ENCODE measurements at regions not wholly inside any gene's neighbourhood (a gene's known extent, or its start where the extent isn't known, plus 50 kb on each side); places are given as distances from the start of the nearest gene placed in this dataset.

DNA sequence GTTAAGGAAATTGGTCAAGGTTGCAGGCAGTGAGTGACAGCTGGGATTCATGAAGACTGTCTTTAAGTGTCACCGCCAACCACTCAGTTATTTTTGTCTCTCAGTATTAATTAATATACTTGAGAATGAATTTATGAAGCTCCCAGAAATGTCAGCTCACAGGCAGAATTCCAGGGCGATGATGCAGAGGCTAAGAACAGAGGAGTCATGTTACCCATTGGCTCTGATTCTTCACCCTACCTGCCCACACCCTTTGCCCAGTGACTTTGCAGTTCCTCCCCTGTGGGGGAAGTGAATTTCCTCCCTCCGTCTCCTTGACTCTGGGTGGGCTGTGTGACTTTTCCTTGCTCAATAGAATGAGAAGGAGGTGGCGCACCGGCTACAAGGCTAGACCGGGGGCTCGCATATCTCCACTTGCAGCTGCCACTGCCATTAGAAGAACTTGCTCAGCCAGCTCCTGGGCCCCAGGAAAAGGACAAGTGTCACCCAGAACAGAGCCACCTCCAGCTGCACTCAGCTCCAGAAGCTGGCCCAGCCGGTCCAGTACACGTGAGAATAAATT is 157.1 kb upstream of the PRKCQ start:
- Histone ChIP-seq H3K9ac (ENCODE audit: low read length) (no peak overlapping the region), H3K4me3 (ENCODE audit: low read length) (no peak overlapping the region), H3K36me3 (ENCODE audit: control insufficient read depth, insufficient read depth, low read length) (no peaks in the 10 kb centered on the region), H3K4me1 (ENCODE audit: control insufficient read depth, insufficient read depth, low read length) (peaks cover 3% of the 10 kb centered on the region), H3K27me3 (ENCODE audit: control insufficient read depth, insufficient read depth, low read length) (no peaks in the 10 kb centered on the region), H3K27ac (ENCODE audit: low read depth, low read length) (no peak overlapping the region)

DNA sequence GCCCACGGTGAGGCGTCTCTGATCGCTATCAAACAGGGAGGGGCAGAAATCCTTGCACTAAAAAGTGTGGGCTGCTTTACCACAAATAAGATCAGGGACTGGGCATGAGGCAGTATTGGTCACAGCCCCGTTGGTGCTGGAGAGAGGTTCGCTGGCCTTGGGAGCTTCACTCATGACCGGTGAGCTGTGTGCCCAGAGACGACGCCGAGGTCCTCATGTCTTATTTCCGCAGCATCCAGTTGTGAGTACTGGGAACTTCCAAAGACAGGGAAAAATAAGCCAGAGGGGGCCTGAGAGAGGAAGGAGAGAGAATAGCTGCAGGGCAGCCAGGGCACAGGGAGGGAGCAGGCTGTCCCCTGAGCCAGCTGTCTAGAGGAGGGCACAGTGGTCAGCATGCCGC is 154.2 kb upstream of the PRKCQ start:
- Histone ChIP-seq H3K4me1 (ENCODE audit: control insufficient read depth, insufficient read depth, low read length) (peaks cover 3% of the 10 kb centered on the region), H3K4me3 (ENCODE audit: low read length) (no peak overlapping the region), H3K36me3 (ENCODE audit: control insufficient read depth, insufficient read depth, low read length) (no peaks in the 10 kb centered on the region), H3K27me3 (ENCODE audit: control insufficient read depth, insufficient read depth, low read length) (no peaks in the 10 kb centered on the region), H3K27ac (ENCODE audit: low read depth, low read length) (no peak overlapping the region), H3K9ac (ENCODE audit: low read length) (no peak overlapping the region)

DNA sequence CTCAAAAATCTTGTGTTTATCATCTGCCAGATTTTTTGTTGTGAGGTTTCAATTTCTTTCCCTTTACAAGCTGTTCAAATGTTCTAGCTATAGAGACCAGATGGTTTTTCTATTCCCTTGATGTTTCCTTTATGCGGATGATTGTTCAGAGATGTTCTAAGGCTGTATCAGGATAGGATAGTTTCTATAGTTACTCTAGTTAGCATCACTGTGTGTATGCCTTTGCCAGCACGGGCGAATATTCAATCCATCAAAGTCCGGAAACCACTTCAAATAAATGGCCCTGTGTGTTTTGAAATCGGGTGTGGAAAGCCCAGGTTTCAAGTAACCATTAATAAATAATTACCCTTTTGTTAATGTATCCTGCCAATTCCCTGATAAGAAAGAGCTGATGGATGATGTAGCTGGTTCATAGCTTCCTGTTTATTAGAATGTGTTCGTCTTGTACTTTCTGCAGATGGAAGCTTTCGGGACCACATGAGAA is 149.8 kb upstream of the PRKCQ start:
- no peaks in the 10 kb centered on the region for H3K4me1 ChIP-seq (ENCODE audit: control insufficient read depth, insufficient read depth, low read length)
- H3K27me3 ChIP-seq (ENCODE audit: control insufficient read depth, insufficient read depth, low read length) = no peaks in the 10 kb centered on the region
- no peak overlapping the region for H3K4me3 ChIP-seq (ENCODE audit: low read length)
- H3K27ac ChIP-seq (ENCODE audit: low read depth, low read length) = no peak overlapping the region
- no peak overlapping the region for H3K9ac ChIP-seq (ENCODE audit: low read length)
- H3K36me3 ChIP-seq (ENCODE audit: control insufficient read depth, insufficient read depth, low read length) = no peaks in the 10 kb centered on the region

DNA sequence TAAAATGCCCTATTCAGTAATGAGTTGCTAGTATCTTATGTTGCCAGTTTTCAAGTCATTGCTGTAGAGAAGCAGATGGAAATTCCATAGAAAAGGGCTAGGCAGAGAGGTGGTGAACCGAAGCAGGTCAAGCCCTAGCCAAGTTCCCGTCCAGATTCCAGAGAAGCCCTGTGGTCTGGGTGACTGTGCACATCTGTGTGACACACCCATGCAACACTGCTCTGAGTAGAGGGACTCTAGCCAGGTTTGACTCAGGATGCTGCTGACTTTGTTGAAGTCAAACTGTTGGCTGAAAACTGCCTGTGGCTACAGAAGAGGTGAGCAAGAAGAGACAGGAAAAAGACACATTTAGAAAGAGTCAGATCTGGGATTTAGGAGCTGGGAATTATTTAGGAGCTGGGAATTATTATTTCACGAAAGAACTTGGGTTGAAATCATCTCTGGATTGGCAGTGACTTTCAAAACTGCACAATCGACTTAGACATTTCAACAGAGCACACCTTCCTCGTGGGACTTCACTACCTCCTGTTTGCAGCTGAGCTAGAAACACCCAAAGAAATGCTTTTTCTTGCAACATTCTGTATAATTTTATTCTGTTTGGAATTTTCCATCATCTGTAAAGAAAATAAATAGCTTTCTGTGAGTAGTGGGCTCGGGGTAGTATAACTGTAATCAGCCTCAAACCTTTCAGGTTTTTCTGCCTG is 149.1 kb upstream of the PRKCQ start:
- H3K9ac ChIP-seq (ENCODE audit: low read length) = no peak overlapping the region
- no peak overlapping the region for H3K4me3 ChIP-seq (ENCODE audit: low read length)
- no peak overlapping the region for H3K27ac ChIP-seq (ENCODE audit: low read depth, low read length)
- no peaks in the 10 kb centered on the region for H3K27me3 ChIP-seq (ENCODE audit: control insufficient read depth, insufficient read depth, low read length)
- no peaks in the 10 kb centered on the region for H3K36me3 ChIP-seq (ENCODE audit: control insufficient read depth, insufficient read depth, low read length)
- H3K4me1 ChIP-seq (ENCODE audit: control insufficient read depth, insufficient read depth, low read length) = no peaks in the 10 kb centered on the region

DNA sequence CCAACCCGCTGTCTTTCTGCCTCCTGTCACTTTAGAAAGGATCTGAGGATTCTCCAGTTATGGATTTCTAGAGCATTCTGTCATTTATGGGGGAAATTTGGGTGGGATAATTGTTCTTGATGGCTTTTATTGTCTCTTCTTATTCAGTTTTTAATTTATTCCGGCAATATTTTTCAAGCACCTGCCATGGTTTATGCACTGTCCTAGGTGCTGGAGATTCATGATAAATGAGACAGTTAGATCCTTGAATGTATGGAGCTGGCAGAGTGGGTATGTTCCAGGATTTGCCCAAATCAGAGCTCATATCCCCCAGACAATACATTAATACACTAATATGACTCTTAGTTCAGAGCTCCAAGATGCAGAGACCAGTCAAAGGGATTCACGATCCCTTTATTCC is 146.8 kb upstream of the PRKCQ start:
- no peaks in the 10 kb centered on the region for H3K4me1 ChIP-seq (ENCODE audit: control insufficient read depth, insufficient read depth, low read length)
- H3K27ac ChIP-seq (ENCODE audit: low read depth, low read length) = no peak overlapping the region
- no peak overlapping the region for H3K4me3 ChIP-seq (ENCODE audit: low read length)
- H3K9ac ChIP-seq (ENCODE audit: low read length) = no peak overlapping the region
- H3K36me3 ChIP-seq (ENCODE audit: control insufficient read depth, insufficient read depth, low read length) = no peaks in the 10 kb centered on the region
- no peaks in the 10 kb centered on the region for H3K27me3 ChIP-seq (ENCODE audit: control insufficient read depth, insufficient read depth, low read length)

DNA sequence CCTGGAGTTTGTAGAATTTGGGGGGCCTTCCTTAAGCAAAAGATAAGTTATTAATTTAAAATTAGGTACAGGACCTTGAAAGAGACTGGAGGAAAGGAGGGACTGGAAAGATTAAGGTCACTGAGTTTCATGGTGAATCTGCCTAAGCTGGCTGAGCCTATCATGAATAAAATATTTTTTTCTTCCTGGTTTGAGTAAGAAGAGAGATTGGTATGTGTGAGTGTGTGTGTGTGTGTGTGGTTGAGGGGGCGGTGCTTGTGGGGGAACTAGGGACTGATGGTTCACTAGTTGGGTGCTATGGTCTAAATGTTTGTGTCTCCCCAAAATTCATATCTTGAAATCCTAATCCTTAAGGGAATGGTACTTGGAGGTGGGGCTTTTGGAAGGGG is 142.5 kb upstream of the PRKCQ start:
- H3K27me3 ChIP-seq (ENCODE audit: control insufficient read depth, insufficient read depth, low read length) = no peaks in the 10 kb centered on the region

DNA sequence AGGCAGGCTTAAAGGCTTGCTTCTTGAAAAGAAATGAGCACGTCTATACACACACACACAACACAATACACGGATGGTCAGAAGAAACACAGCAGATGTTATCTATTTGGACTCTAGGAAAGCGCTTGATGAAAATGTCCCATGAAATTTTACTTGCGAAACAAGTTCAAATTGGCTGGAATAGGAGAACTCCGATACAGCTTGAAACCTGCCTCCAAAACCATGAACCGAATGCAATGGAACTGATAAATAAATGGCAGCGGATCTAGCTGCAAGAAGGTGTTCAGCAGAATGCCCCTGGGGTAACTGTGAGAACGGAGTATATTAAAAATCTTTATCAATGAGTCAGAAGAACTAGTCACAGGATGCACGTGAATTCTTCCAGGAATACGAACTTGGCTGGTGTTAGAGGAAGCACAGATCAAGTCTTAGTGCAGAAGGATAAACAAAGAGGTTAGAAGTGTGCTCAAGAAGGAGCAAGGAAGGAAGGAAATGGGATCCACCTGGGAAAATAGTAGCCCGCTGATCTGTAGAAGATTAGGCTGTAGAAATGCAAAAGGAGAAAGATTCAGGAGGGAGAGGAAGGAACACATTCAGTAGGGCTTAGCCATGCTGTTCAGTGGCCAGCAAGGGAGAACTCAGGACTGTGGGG is 142.0 kb upstream of the PRKCQ start:
- Histone ChIP-seq H3K27me3 (ENCODE audit: control insufficient read depth, insufficient read depth, low read length) (no peaks in the 10 kb centered on the region), H3K36me3 (ENCODE audit: control insufficient read depth, insufficient read depth, low read length) (no peaks in the 10 kb centered on the region), H3K9ac (ENCODE audit: low read length) (no peak overlapping the region), H3K4me3 (ENCODE audit: low read length) (no peak overlapping the region), H3K4me1 (ENCODE audit: control insufficient read depth, insufficient read depth, low read length) (no peaks in the 10 kb centered on the region), H3K27ac (ENCODE audit: low read depth, low read length) (peak overlapping the region; percentile 33)

More for the DNA sequence above, 142.5 kb upstream of the PRKCQ start:
- no peak overlapping the region for H3K9ac ChIP-seq (ENCODE audit: low read length)
- H3K36me3 ChIP-seq (ENCODE audit: control insufficient read depth, insufficient read depth, low read length) = no peaks in the 10 kb centered on the region
- peak overlapping the region; percentile 27 for H3K27ac ChIP-seq (ENCODE audit: low read depth, low read length)
- no peaks in the 10 kb centered on the region for H3K4me1 ChIP-seq (ENCODE audit: control insufficient read depth, insufficient read depth, low read length)
- H3K4me3 ChIP-seq (ENCODE audit: low read length) = no peak overlapping the region

DNA sequence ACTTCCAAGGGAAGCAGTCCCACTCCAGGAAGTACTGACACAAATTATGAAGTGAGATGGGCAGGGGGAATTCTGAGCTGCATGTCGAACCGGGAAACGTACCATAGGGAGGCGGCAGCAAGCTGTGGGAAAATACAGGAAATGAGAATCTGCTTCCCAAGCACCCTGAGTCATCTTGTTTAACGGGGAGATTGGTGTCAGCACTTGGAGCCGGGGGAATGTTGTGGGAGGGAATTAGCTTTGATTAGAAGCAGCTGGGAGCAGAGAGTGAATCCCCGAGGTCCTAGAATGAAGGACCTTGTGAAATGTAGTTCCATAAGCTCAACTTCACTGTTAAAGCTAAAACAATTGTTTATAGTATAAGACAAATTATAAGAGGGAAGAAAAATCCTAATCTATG is 141.4 kb upstream of the PRKCQ start:
- Histone ChIP-seq H3K36me3 (ENCODE audit: control insufficient read depth, insufficient read depth, low read length) (no peaks in the 10 kb centered on the region), H3K27me3 (ENCODE audit: control insufficient read depth, insufficient read depth, low read length) (no peaks in the 10 kb centered on the region), H3K4me1 (ENCODE audit: control insufficient read depth, insufficient read depth, low read length) (no peaks in the 10 kb centered on the region), H3K9ac (ENCODE audit: low read length) (no peak overlapping the region), H3K4me3 (ENCODE audit: low read length) (no peak overlapping the region), H3K27ac (ENCODE audit: low read depth, low read length) (peak overlapping the region; percentile 33)

DNA sequence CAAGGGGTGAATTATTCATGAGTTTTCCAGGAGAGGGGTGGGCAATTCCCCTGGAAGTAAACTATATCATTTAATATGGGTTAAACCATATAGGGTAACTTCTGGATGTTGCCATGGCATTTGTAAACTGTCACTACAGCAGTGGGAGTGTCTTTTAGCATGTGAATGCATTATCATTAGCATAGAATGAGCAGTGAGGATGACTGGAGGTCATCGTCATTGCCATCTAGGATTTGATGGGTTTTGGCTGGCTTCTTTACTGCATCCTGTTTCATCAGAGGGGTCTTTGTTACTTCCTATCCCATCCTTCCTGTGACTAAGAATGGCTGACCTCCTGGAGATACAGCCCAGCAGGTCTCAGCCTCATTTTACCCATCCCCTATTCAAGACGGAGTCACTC is 139.5 kb upstream of the PRKCQ start:
- Histone ChIP-seq H3K36me3 (ENCODE audit: control insufficient read depth, insufficient read depth, low read length) (no peaks in the 10 kb centered on the region), H3K27ac (ENCODE audit: low read depth, low read length) (no peak overlapping the region), H3K4me1 (ENCODE audit: control insufficient read depth, insufficient read depth, low read length) (no peaks in the 10 kb centered on the region), H3K27me3 (ENCODE audit: control insufficient read depth, insufficient read depth, low read length) (no peaks in the 10 kb centered on the region), H3K9ac (ENCODE audit: low read length) (no peak overlapping the region), H3K4me3 (ENCODE audit: low read length) (no peak overlapping the region)

DNA sequence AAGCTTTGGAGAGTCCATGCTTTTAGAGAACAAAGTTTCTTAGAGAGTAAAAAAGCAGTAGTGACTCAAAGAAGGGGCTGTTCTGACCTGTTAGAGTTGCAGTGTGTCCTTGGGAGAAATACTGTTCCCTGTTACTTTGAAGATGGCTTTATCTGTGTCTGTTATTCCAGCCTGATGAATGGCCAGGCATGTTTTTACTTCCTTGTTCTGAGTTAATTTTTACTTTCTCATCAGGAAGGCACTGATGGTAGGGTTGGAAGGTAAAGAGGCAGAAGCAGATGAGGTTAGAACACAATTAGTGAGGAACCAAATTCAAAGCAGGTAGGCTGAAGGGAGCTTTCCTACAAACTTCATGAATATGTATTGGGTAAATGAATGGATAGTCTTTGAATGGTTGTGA is 138.5 kb upstream of the PRKCQ start:
- Histone ChIP-seq H3K36me3 (ENCODE audit: control insufficient read depth, insufficient read depth, low read length) (no peaks in the 10 kb centered on the region), H3K27ac (ENCODE audit: low read depth, low read length) (no peak overlapping the region), H3K27me3 (ENCODE audit: control insufficient read depth, insufficient read depth, low read length) (no peaks in the 10 kb centered on the region), H3K4me1 (ENCODE audit: control insufficient read depth, insufficient read depth, low read length) (no peaks in the 10 kb centered on the region), H3K9ac (ENCODE audit: low read length) (no peak overlapping the region), H3K4me3 (ENCODE audit: low read length) (no peak overlapping the region)

DNA sequence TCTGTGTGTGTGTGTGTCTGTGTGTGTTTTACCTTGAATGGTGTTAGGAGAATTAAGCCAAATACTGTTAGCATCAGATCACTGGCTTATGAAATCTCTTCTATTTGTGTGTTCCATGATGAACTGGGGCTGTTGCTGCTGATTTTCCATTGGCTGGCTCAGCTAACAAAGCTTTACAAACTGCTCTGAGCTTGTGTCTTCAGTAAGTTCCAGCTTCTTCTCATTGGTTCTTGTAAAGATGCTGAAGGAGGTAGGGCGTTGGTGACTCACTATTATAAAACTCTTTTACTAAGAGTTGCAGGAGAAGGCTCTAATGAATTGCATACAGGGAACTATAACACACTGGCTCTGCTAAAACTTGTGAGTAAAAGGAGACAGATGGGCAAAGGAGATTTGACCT is 136.4 kb upstream of the PRKCQ start:
- H3K36me3 ChIP-seq (ENCODE audit: control insufficient read depth, insufficient read depth, low read length) = no peaks in the 10 kb centered on the region
- no peaks in the 10 kb centered on the region for H3K4me1 ChIP-seq (ENCODE audit: control insufficient read depth, insufficient read depth, low read length)
- H3K27me3 ChIP-seq (ENCODE audit: control insufficient read depth, insufficient read depth, low read length) = no peaks in the 10 kb centered on the region
- peak overlapping the region; percentile 57 for H3K27ac ChIP-seq (ENCODE audit: low read depth, low read length)
- H3K4me3 ChIP-seq (ENCODE audit: low read length) = no peak overlapping the region
- H3K9ac ChIP-seq (ENCODE audit: low read length) = no peak overlapping the region

DNA sequence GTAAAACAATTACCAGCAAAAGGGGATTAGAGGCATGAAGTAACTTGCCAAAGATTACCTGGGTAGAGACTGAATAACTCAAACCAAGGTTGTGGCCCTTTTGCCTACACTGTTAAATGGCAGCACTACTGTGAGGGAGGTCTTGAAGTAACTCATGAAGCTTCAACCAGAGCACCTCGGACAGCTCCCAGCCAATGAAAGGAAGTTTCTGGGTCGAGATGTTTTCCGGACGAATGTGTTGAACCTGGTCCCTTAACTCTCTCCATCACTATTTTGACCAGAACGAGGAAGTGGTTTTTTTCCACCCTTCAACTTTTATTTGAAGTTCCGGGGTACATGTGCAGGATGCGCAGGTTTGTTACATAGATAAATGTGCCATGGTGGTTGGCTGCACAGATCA is 133.6 kb upstream of the PRKCQ start:
- Histone ChIP-seq H3K4me3 (ENCODE audit: low read length) (no peak overlapping the region), H3K4me1 (ENCODE audit: control insufficient read depth, insufficient read depth, low read length) (no peaks in the 10 kb centered on the region), H3K27ac (ENCODE audit: low read depth, low read length) (no peak overlapping the region), H3K9ac (ENCODE audit: low read length) (no peak overlapping the region), H3K36me3 (ENCODE audit: control insufficient read depth, insufficient read depth, low read length) (no peaks in the 10 kb centered on the region), H3K27me3 (ENCODE audit: control insufficient read depth, insufficient read depth, low read length) (no peaks in the 10 kb centered on the region)

DNA sequence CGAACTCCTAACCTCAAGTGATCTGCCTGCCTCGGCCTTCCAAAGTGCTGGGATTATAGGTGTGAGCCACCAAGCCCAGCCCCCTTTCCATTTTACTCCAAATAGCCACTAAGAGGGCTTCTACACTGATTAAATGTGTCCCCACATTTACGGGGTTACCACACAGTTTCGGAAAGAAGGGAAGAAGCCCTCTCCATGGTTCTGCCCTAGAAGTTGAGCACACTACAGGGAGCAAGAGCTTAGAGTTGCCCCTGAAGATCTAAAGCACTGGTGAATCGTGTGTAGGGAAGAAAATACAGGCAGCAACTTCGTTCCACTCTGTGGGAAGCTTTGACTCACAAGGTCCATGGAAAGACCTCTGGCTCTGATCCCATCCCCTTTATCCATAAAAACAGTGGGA is 133.0 kb upstream of the PRKCQ start:
- H3K4me3 ChIP-seq (ENCODE audit: low read length) = no peak overlapping the region
- no peaks in the 10 kb centered on the region for H3K4me1 ChIP-seq (ENCODE audit: control insufficient read depth, insufficient read depth, low read length)
- no peaks in the 10 kb centered on the region for H3K27me3 ChIP-seq (ENCODE audit: control insufficient read depth, insufficient read depth, low read length)
- H3K9ac ChIP-seq (ENCODE audit: low read length) = no peak overlapping the region
- no peak overlapping the region for H3K27ac ChIP-seq (ENCODE audit: low read depth, low read length)
- H3K36me3 ChIP-seq (ENCODE audit: control insufficient read depth, insufficient read depth, low read length) = no peaks in the 10 kb centered on the region

Data from rectal smooth muscle tissue (tissue), 1 donor.